NT2/D1 (cell line): ENCODE measurements at regions not wholly inside any gene's neighbourhood (a gene's known extent, or its start where the extent isn't known, plus 50 kb on each side); places are given as distances from the start of the nearest gene placed in this dataset.

ENCODE experiments used
- DNase-seq: peaks from one replicate; pipeline ENCODE4 v3.0.0-alpha.2; 2011; ENCODE audit warnings: low read depth, low spot score
- H3K27me3 ChIP-seq: 2 replicates; pipeline ENCODE4 v1.6.0; 2011; ENCODE audit warnings: mild to moderate bottlenecking; ENCODE audit not compliant: insufficient read length, insufficient read depth
- H3K36me3 ChIP-seq: 2 replicates; pipeline ENCODE4 v1.6.1; 2011; ENCODE audit warnings: mild to moderate bottlenecking, low read length, mixed read lengths; ENCODE audit not compliant: insufficient read depth, insufficient read length
- H3K4me1 ChIP-seq: 2 replicates; pipeline ENCODE4 v1.5.1; 2011; ENCODE audit not compliant: insufficient read depth, insufficient read length
- H3K4me3 ChIP-seq: 2 replicates; pipeline ENCODE4 v1.5.1; 2011; ENCODE audit warnings: low read depth; ENCODE audit not compliant: insufficient read length
- H3K9ac ChIP-seq: 2 replicates; pipeline ENCODE4 v1.6.0; 2011; ENCODE audit warnings: low read depth; ENCODE audit not compliant: insufficient read length
- H3K9me3 ChIP-seq: 2 replicates; pipeline ENCODE4 v1.5.1; 2011; ENCODE audit warnings: mild to moderate bottlenecking, low read length; ENCODE audit not compliant: insufficient read depth
- SUZ12 ChIP-seq: IDR thresholded peaks from 2 replicates; pipeline ENCODE4 v1.6.1; 2011; ENCODE audit not compliant: insufficient read length, insufficient read depth; ENCODE audit errors: extremely low read depth
- YY1 ChIP-seq: IDR thresholded peaks from 2 replicates; pipeline ENCODE4 v1.6.1; 2011; ENCODE audit not compliant: insufficient read length, insufficient read depth
- ZNF274 ChIP-seq: IDR thresholded peaks from 2 replicates; pipeline ENCODE4 v1.6.1; 2011; ENCODE audit warnings: mild to moderate bottlenecking, low read depth, low read length

DNA sequence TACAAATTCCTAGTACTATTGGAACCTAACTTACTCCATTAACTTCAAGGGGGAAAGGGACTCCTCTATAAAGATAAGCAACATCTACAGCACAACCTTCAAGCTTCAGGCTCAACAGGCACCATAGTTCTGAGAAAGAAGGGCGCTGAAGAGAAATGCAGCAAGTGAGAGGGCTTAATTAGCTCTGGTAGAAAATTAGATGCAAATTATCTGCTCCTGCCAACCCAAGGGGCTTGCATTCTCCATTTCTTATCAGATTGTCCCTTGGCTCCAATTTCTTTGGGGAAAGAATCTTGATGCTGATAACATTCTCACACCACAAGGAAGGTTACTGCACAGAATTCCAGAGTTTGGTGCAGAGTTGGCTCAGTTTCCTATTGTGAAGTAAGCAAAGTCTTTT lies 214.6 kb downstream of the GABRG2 start:
- no peak for DNase-seq
- TF ChIP-seq YY1 (no peak), ZNF274 (no peak), SUZ12 (no peak)
- H3K4me1 ChIP-seq, result no peaks in the 10 kb centered on the region

DNA sequence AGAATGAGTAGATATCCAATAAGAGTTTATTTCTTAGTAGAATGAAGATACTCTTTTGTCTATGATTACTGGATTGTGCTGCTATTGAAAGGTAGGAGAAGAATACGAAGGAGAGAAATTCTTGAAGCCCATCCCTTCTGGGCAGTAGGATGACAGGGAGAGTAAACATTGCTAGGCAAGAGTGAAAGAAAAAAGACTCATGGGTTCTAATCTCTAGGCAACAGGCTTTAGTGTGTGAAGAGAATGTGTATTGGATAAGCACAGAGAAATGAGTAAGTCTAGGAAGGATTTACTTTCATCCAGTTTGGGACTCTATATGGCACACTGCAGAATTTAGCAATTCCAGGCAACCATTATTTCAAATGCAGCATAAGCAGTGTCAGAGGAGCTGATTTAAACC lies 216.0 kb downstream of the GABRG2 start:
- Histone ChIP-seq H3K4me1 (no peaks in the 10 kb centered on the region), H3K9me3 (no peaks in the 10 kb centered on the region), H3K9ac (no peak overlapping the region), H3K4me3 (no peak overlapping the region), H3K36me3 (no peaks in the 10 kb centered on the region), H3K27me3 (no peaks in the 10 kb centered on the region)
- DNase-seq, result no peak
- TF ChIP-seq YY1 (no peak), SUZ12 (no peak), ZNF274 (no peak)

More for the DNA sequence above, 214.6 kb downstream of the GABRG2 start:
- Histone ChIP-seq H3K9me3 (no peaks in the 10 kb centered on the region), H3K4me3 (no peak overlapping the region), H3K36me3 (no peaks in the 10 kb centered on the region), H3K9ac (no peak overlapping the region), H3K27me3 (no peaks in the 10 kb centered on the region)

DNA sequence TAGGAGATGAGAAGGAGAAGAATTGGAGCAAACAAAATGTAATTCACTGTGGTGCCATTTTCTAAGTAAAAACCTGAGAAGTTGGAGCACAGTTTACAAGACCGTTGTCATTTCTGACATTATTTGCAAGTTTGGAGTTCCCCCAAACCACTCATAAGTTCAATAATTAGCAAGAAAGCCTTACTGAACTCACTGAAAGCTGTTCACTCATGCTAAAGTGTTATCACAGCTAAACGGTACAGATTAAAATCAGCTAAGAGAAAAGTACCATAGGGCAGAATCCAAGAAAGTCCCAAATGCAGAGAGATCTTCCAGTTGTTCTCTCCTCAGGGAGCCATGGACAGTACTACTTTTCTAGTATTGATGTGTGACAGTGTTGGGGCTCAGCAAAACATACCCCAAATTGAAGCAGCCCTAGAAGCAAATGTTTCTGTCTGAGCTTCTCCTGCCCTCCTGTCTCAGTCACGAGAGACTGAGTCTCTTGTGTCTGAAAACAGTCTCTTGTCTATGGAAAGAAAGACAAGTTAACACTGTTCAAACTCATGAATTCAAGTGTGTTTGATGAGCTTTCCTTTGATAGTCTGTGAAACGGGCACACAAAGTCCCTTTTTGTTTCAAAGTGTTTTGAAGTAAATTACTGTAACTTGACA lies 221.2 kb downstream of the GABRG2 start:
- H3K27me3 ChIP-seq, result no peaks in the 10 kb centered on the region
- no peaks in the 10 kb centered on the region for H3K9me3 ChIP-seq
- TF ChIP-seq YY1 (no peak), ZNF274 (no peak), SUZ12 (no peak)
- no peak for DNase-seq
- H3K4me1 ChIP-seq, result no peaks in the 10 kb centered on the region
- H3K36me3 ChIP-seq, result no peaks in the 10 kb centered on the region
- no peak overlapping the region for H3K4me3 ChIP-seq
- no peak overlapping the region for H3K9ac ChIP-seq

DNA sequence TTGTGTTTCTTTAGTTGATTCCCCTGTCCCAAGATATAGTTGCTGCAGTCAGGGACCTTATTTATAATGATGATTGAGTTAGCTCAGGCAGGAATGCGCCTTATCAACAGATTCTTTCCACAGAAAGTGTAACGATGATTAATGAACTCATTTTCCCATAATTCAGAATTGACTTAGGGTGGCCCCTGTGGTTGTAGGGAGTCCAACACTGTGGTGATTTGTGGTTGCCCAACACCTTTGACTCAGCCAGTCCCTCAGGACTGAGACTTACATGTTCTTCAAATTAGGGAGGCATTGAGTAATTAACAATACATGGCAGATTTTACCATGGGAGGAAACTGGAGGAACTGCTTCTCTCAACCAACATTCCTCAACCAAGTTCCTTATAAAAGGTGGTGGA lies 221.9 kb downstream of the GABRG2 start:
- H3K4me3 ChIP-seq, result no peak overlapping the region
- no peaks in the 10 kb centered on the region for H3K4me1 ChIP-seq
- no peak for DNase-seq
- H3K9ac ChIP-seq, result no peak overlapping the region
- no peaks in the 10 kb centered on the region for H3K27me3 ChIP-seq
- H3K9me3 ChIP-seq, result no peaks in the 10 kb centered on the region
- TF ChIP-seq SUZ12 (no peak), YY1 (no peak), ZNF274 (no peak)
- no peaks in the 10 kb centered on the region for H3K36me3 ChIP-seq

DNA sequence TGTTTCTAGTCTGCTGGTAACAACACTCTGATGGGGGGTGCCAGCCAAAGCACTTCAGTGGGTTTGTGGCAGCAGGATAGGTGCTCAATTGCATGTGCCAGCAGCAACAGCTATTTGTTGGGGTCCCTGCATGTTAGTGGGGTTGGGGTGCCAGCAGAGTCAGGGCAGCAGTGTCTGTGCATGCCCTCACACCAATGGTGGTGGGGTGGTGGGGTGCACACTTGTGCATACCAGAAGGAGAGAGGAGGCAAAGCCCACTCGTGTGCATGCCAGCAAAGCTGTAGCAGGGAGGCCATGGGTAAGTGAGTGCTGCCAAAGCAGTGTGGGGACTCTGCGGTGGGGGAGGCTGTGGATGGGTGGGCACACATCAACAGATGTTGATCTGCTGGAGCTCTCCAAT lies 232.2 kb downstream of the GABRG2 start:
- Histone ChIP-seq H3K4me1 (no peaks in the 10 kb centered on the region), H3K36me3 (no peaks in the 10 kb centered on the region), H3K4me3 (no peak overlapping the region), H3K27me3 (no peaks in the 10 kb centered on the region), H3K9ac (no peak overlapping the region), H3K9me3 (no peaks in the 10 kb centered on the region)
- no peak for TF ChIP-seq ZNF274
- TF ChIP-seq SUZ12, result no peak
- no peak for TF ChIP-seq YY1
- DNase-seq, result no peak

DNA sequence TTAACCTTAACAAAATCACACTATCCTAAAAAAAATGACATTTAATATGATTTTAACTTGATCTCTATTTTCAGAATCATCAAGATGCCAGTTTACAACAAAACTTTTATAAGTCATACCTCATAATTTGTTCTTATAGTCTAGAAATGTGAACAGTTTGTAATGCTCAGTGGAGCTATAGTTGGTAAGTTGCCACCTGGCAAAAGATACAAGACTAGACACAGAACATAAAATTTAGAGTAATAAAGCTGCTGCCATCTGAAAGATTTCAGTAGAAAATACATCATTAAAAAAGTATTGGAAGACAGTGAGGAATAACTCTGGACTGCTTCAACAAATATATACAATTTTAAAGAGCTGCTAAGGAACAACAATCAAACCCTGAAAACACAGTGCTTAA lies 233.8 kb downstream of the GABRG2 start:
- Histone ChIP-seq H3K9me3 (no peaks in the 10 kb centered on the region), H3K4me1 (no peaks in the 10 kb centered on the region), H3K9ac (no peak overlapping the region), H3K36me3 (no peaks in the 10 kb centered on the region), H3K4me3 (no peak overlapping the region), H3K27me3 (no peaks in the 10 kb centered on the region)
- no peak for TF ChIP-seq YY1
- TF ChIP-seq ZNF274, result no peak
- no peak for TF ChIP-seq SUZ12
- DNase-seq, result no peak

DNA sequence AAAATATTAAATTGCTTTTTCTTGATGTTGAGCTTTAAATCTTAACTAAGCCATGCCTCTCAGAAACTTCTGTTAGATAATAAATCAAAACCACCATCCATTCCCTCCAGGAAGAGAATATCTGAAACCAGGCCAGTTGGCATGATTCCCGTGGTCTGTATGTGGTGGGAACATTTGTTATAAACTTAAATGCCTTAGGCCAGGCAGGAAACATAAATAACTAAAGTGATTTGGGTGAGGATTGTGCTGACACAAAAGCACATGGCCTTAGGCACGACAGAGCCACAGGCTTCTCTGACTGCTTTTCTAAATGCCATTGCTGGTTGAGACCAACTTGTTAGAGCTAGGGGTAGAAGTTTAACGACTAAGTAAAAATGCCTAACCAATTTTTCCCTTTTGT lies 255.9 kb downstream of the GABRG2 start:
- Histone ChIP-seq H3K9me3 (peaks cover 6% of the 10 kb centered on the region; the same call in 1 of the 2 replicates), H3K4me1 (no peaks in the 10 kb centered on the region), H3K4me3 (no peak overlapping the region), H3K27me3 (no peaks in the 10 kb centered on the region), H3K36me3 (no peaks in the 10 kb centered on the region), H3K9ac (no peak overlapping the region)
- DNase-seq, result no peak
- TF ChIP-seq ZNF274, result no peak
- no peak for TF ChIP-seq YY1
- no peak for TF ChIP-seq SUZ12
